ENCODE measurements at regions not wholly inside any gene's neighbourhood (a gene's known extent, or its start where the extent isn't known, plus 50 kb on each side); places are given as distances from the start of the nearest gene placed in this dataset.

- H4K20me1 ChIP-seq (ENCODE audit: insufficient read depth), result no peaks in the 10 kb centered on the region
- H3F3A ChIP-seq (ENCODE audit: insufficient read depth, low read length, poor library complexity, severe bottlenecking), result no peaks in the 10 kb centered on the region
- H3K9me3 ChIP-seq (ENCODE audit: low read length), result no peaks in the 10 kb centered on the region
- no peak overlapping the region for H3K4me2 ChIP-seq (ENCODE audit: low read length)
- no peaks in the 10 kb centered on the region for H3K27me3 ChIP-seq (ENCODE audit: insufficient read depth, low read depth, low read length)
- H3K4me3 ChIP-seq (ENCODE audit: low read length), result no peak overlapping the region
- no peak for TF ChIP-seq POLR2AphosphoS5 (IDR thresholded peaks at IDR 0.05)
- H3K9me2 ChIP-seq (ENCODE audit: insufficient read depth, low read length), result no peaks in the 10 kb centered on the region
- no peak overlapping the region for H3K9ac ChIP-seq (ENCODE audit: low read length)
- no peaks in the 10 kb centered on the region for H3K79me2 ChIP-seq (replicated peaks; ENCODE audit: insufficient read depth, low read length)
- H3K36me3 ChIP-seq (ENCODE audit: insufficient read depth, low read length), result no peaks in the 10 kb centered on the region
- no peak overlapping the region for H2AFZ ChIP-seq (ENCODE audit: low read depth, low read length)
- no peak overlapping the region for H3K27ac ChIP-seq (ENCODE audit: low read length)
Observed at GRCh38 chr4:82128355-82128754, 245.4 kb downstream of the HNRNPD start.

GRCh38 chr4:82126512-82127040 is 247.2 kb downstream of the HNRNPD start:
- Histone ChIP-seq H4K20me1 (ENCODE audit: insufficient read depth) (no peaks in the 10 kb centered on the region), H3K9me3 (ENCODE audit: low read length) (no peaks in the 10 kb centered on the region), H3K79me2 (replicated peaks; ENCODE audit: insufficient read depth, low read length) (no peaks in the 10 kb centered on the region), H3K4me2 (ENCODE audit: low read length) (no peak overlapping the region), H3K36me3 (ENCODE audit: insufficient read depth, low read length) (no peaks in the 10 kb centered on the region), H3F3A (ENCODE audit: insufficient read depth, low read length, poor library complexity, severe bottlenecking) (no peaks in the 10 kb centered on the region), H2AFZ (ENCODE audit: low read depth, low read length) (no peak overlapping the region), H3K27ac (ENCODE audit: low read length) (no peak overlapping the region), H3K9me2 (ENCODE audit: insufficient read depth, low read length) (no peaks in the 10 kb centered on the region), H3K9ac (ENCODE audit: low read length) (no peak overlapping the region), H3K4me3 (ENCODE audit: low read length) (no peak overlapping the region), H3K27me3 (ENCODE audit: insufficient read depth, low read depth, low read length) (no peaks in the 10 kb centered on the region)
- TF ChIP-seq EZH2 (IDR thresholded peaks at IDR 0.05; ENCODE audit: borderline replicate concordance, insufficient read depth, low read length, poor library complexity, severe bottlenecking), result no peak
- no peak for TF ChIP-seq MXI1 (conservative IDR thresholded peaks at IDR 0.05; ENCODE audit: poor library complexity, severe bottlenecking)
- TF ChIP-seq, protein P1, sequence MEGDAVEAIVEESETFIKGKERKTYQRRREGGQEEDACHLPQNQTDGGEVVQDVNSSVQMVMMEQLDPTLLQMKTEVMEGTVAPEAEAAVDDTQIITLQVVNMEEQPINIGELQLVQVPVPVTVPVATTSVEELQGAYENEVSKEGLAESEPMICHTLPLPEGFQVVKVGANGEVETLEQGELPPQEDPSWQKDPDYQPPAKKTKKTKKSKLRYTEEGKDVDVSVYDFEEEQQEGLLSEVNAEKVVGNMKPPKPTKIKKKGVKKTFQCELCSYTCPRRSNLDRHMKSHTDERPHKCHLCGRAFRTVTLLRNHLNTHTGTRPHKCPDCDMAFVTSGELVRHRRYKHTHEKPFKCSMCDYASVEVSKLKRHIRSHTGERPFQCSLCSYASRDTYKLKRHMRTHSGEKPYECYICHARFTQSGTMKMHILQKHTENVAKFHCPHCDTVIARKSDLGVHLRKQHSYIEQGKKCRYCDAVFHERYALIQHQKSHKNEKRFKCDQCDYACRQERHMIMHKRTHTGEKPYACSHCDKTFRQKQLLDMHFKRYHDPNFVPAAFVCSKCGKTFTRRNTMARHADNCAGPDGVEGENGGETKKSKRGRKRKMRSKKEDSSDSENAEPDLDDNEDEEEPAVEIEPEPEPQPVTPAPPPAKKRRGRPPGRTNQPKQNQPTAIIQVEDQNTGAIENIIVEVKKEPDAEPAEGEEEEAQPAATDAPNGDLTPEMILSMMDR (IDR thresholded peaks at IDR 0.05; ENCODE audit: poor library complexity, severe bottlenecking), result no peak
- no peak for TF ChIP-seq REST (IDR thresholded peaks at IDR 0.05; ENCODE audit: borderline replicate concordance)
- TF ChIP-seq SMC3 (conservative IDR thresholded peaks at IDR 0.05; ENCODE audit: poor library complexity), result no peak
- TF ChIP-seq EP300 (conservative IDR thresholded peaks at IDR 0.05; ENCODE audit: poor library complexity, severe bottlenecking), result no peak

DNA sequence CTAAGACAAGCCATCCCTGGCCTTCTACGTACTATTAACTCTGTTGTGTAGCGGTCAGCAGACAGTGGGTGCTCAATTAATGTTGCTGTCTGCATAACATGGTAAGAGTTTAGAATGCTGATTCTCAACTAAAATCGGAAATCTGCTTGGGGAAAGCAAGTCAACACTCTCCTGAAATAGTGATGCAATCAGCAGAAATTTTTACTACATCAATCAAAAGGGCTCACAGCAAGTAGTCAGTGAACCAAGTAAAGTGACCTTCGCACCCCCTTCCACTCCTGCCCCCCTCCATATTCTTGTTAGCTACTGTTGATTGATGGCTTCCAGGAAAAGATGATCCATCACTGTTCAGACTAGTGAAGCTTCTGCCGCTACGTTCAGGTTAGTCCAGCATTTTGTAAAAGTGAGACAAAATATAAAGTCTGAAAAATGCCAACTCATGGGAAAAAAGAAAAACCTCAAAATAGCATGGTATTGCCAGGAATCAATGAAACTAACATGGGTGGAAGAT is 247.9 kb downstream of the HNRNPD start:
- TF ChIP-seq POLR2AphosphoS5 (IDR thresholded peaks at IDR 0.05) (no peak), TAF1 (IDR thresholded peaks at IDR 0.05; ENCODE audit: low read depth) (no peak), MXI1 (conservative IDR thresholded peaks at IDR 0.05; ENCODE audit: poor library complexity, severe bottlenecking) (no peak), SMC3 (conservative IDR thresholded peaks at IDR 0.05; ENCODE audit: poor library complexity) (no peak)
- Histone ChIP-seq H3K36me3 (ENCODE audit: insufficient read depth, low read length) (no peaks in the 10 kb centered on the region), H3K9ac (ENCODE audit: low read length) (no peak overlapping the region), H4K20me1 (ENCODE audit: insufficient read depth) (no peaks in the 10 kb centered on the region), H3K4me3 (ENCODE audit: low read length) (no peak overlapping the region), H2AFZ (ENCODE audit: low read depth, low read length) (no peak overlapping the region), H3K9me2 (ENCODE audit: insufficient read depth, low read length) (no peaks in the 10 kb centered on the region), H3K9me3 (ENCODE audit: low read length) (no peaks in the 10 kb centered on the region), H3K27me3 (ENCODE audit: insufficient read depth, low read depth, low read length) (no peaks in the 10 kb centered on the region), H3K27ac (ENCODE audit: low read length) (no peak overlapping the region), H3K4me2 (ENCODE audit: low read length) (no peak overlapping the region), H3K79me2 (replicated peaks; ENCODE audit: insufficient read depth, low read length) (no peaks in the 10 kb centered on the region), H3F3A (ENCODE audit: insufficient read depth, low read length, poor library complexity, severe bottlenecking) (no peaks in the 10 kb centered on the region)
